GM13977 (cell line): ENCODE measurements at regions not wholly inside any gene's neighbourhood (a gene's known extent, or its start where the extent isn't known, plus 50 kb on each side); places are given as distances from the start of the nearest gene placed in this dataset.

ENCODE experiments used
- DNase-seq: peaks from one replicate; pipeline ENCODE4 v3.0.0; 2012; ENCODE audit warnings: low spot score
- CTCF ChIP-seq: IDR thresholded peaks from 2 replicates; pipeline ENCODE4 v1.5.1; 2012; ENCODE audit warnings: mild to moderate bottlenecking, control low read depth; ENCODE audit not compliant: insufficient read depth; ENCODE audit errors: extremely low read depth, missing control alignments
- in situ Hi-C: fragments of 300-500 bp; cut with MboI; formaldehyde crosslinking; loops from one replicate; pipeline ENCODE4 v1.12.0; 2022; ENCODE audit warnings: low sequenced_read_pairs, low pct_unique_long_range_greater_than_20kb, mixed read lengths, inconsistent platforms; ENCODE audit not compliant: unreplicated experiment

GRCh38 chr2:78120275-78120674, 598.1 kb upstream of the LRRTM4 start:
- DNase-seq, result no peak
- in situ Hi-C loops, result no loop called here

GRCh38 chr2:78125042-78125441, 602.9 kb upstream of the LRRTM4 start:
- TF ChIP-seq CTCF, result no peak
- DNase-seq, result no peak
- in situ Hi-C loops, result no loop called here

More at GRCh38 chr2:78120275-78120674, 598.1 kb upstream of the LRRTM4 start:
- no peak for TF ChIP-seq CTCF

- TF ChIP-seq CTCF, result no peak
- no peak for DNase-seq
- in situ Hi-C loops, result no loop called here
Measured at GRCh38 chr2:78127424-78127823, 605.2 kb upstream of the LRRTM4 start.

- no peak for DNase-seq
- TF ChIP-seq CTCF, result no peak
- in situ Hi-C loops, result no loop called here
Measured at GRCh38 chr2:78132391-78133370, 610.5 kb upstream of the LRRTM4 start.

- no peak for TF ChIP-seq CTCF
- in situ Hi-C loops, result no loop called here
- DNase-seq, result no peak
Measured at GRCh38 chr2:78145395-78145996, 623.3 kb upstream of the LRRTM4 start.

GRCh38 chr2:78145997-78146722, 624.0 kb upstream of the LRRTM4 start:
- DNase-seq, result no peak
- in situ Hi-C loops, result no loop called here
- TF ChIP-seq CTCF, result no peak
